PC-9 (cell line): ENCODE measurements at regions not wholly inside any gene's neighbourhood (a gene's known extent, or its start where the extent isn't known, plus 50 kb on each side); places are given as distances from the start of the nearest gene placed in this dataset.

Experiments
- BruUV-seq: library from RNA; stranded (reverse); fragments of 400-500 nt; replicated peaks from 2 replicates; lab custom pipeline; 2021; lab: Mats Ljungman, UMichigan
- CTCF ChIA-PET: fragments of 300-600 bp; sonication (Branson Sonifier 250); formaldehyde crosslinking; loops from one replicate; lab custom pipeline; 2022; ENCODE audit warnings: antibody characterized with exemption; lab: Charles Lee
- POLR2A ChIA-PET: fragments of 300-600 bp; sonication (Branson Sonifier 250); formaldehyde crosslinking; loops from one replicate; lab custom pipeline; 2022; ENCODE audit warnings: antibody characterized with exemption; ENCODE audit not compliant: unreplicated experiment; lab: Charles Lee
- DNase-seq, 2 experiments: peaks; one replicate each; pipeline versions ENCODE4 v3.0.0 to v3.0.0-alpha.2; 2015 to 2022; ENCODE audit warnings: mixed read lengths in 1 of 2
- H2AFZ ChIP-seq: fragments of 200-600 bp; sonication (generic); 2 replicates; pipeline ENCODE4 v1.8.1; 2017; ENCODE audit warnings: antibody characterized with exemption
- H3F3A ChIP-seq: fragments of 200-600 bp; sonication (generic); 2 replicates; pipeline ENCODE4 v1.8.1; 2017; ENCODE audit warnings: antibody characterized with exemption, mild to moderate bottlenecking, low read depth; ENCODE audit not compliant: insufficient read depth
- H3K27ac ChIP-seq: fragments of 200-600 bp; sonication (generic); 2 replicates; pipeline ENCODE4 v1.6.1; 2016; ENCODE audit warnings: mixed run types
- H3K27me3 ChIP-seq: fragments of 200-600 bp; sonication (generic); 2 replicates; pipeline ENCODE4 v1.6.1; 2016; ENCODE audit warnings: low read depth, mixed run types; ENCODE audit not compliant: insufficient read depth
- H3K36me3 ChIP-seq: fragments of 200-600 bp; sonication (generic); 2 replicates; pipeline ENCODE4 v1.6.1; 2016; ENCODE audit warnings: low read depth, mixed run types
- H3K4me1 ChIP-seq: fragments of 200-600 bp; sonication (generic); replicated peaks from 2 replicates; pipeline ENCODE4 v1.6.1; 2016; ENCODE audit warnings: mixed run types; ENCODE audit not compliant: insufficient read depth
- H3K4me2 ChIP-seq: fragments of 200-600 bp; sonication (generic); 2 replicates; pipeline ENCODE4 v1.6.1; 2017; ENCODE audit warnings: mixed run types
- H3K4me3 ChIP-seq: fragments of 200-600 bp; sonication (generic); 2 replicates; pipeline ENCODE4 v1.6.1; 2016; ENCODE audit warnings: mixed run types
- H3K79me2 ChIP-seq: fragments of 200-600 bp; sonication (generic); 2 replicates; pipeline ENCODE4 v1.6.1; 2017; ENCODE audit warnings: low read depth, mixed run types
- H3K9me2 ChIP-seq: fragments of 200-600 bp; sonication (generic); 2 replicates; pipeline ENCODE4 v1.8.1; 2017; ENCODE audit warnings: mild to moderate bottlenecking; ENCODE audit not compliant: insufficient read depth
- H3K9me3 ChIP-seq: fragments of 200-600 bp; sonication (generic); 2 replicates; pipeline ENCODE4 v1.8.1; 2016; ENCODE audit warnings: low read depth; ENCODE audit not compliant: insufficient read depth
- H4K20me1 ChIP-seq: fragments of 200-600 bp; sonication (generic); 2 replicates; pipeline ENCODE4 v1.8.1; 2017; ENCODE audit not compliant: insufficient read depth
- EZH2 ChIP-seq: fragments of 200-600 bp; sonication (generic); IDR thresholded peaks from 2 replicates; pipeline ENCODE4 v1.8.0; 2017; ENCODE audit warnings: antibody characterized with exemption, low read depth
- intact Hi-C: fragments of 100-400 bp; cut with micrococcal nuclease; formaldehyde crosslinking; loops from one replicate; pipeline ENCODE4 v1.10.0; 2022; ENCODE audit not compliant: unreplicated experiment
- TF ChIP-seq, protein P1 (sequence below): fragments of 200-600 bp; sonication (generic); conservative IDR thresholded peaks from 2 replicates; pipeline ENCODE4 v1.6.1; 2017; ENCODE audit warnings: mixed run types, antibody characterized with exemption, mild to moderate bottlenecking, moderate library complexity

GRCh38 chr13:55553701-55554100 is 1587.0 kb upstream of the PRR20A start:
- Histone ChIP-seq H3K36me3 (no peaks in the 10 kb centered on the region), H3K27ac (no peak overlapping the region), H3K79me2 (no peaks in the 10 kb centered on the region), H3K27me3 (no peaks in the 10 kb centered on the region), H3K9me2 (no peaks in the 10 kb centered on the region), H3K4me1 (no peaks in the 10 kb centered on the region), H4K20me1 (no peaks in the 10 kb centered on the region), H3F3A (no peaks in the 10 kb centered on the region), H3K4me2 (no peak overlapping the region), H3K9me3 (no peaks in the 10 kb centered on the region), H2AFZ (no peak overlapping the region), H3K4me3 (no peak overlapping the region)
- ChIA-PET POLR2A (no interaction called here), CTCF (no interaction called here)
- DNase-seq, result no peak
- no TSS peak for BruUV-seq
- TF ChIP-seq EZH2, result no peak
- TF ChIP-seq, protein P1, sequence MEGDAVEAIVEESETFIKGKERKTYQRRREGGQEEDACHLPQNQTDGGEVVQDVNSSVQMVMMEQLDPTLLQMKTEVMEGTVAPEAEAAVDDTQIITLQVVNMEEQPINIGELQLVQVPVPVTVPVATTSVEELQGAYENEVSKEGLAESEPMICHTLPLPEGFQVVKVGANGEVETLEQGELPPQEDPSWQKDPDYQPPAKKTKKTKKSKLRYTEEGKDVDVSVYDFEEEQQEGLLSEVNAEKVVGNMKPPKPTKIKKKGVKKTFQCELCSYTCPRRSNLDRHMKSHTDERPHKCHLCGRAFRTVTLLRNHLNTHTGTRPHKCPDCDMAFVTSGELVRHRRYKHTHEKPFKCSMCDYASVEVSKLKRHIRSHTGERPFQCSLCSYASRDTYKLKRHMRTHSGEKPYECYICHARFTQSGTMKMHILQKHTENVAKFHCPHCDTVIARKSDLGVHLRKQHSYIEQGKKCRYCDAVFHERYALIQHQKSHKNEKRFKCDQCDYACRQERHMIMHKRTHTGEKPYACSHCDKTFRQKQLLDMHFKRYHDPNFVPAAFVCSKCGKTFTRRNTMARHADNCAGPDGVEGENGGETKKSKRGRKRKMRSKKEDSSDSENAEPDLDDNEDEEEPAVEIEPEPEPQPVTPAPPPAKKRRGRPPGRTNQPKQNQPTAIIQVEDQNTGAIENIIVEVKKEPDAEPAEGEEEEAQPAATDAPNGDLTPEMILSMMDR, result no peak
- intact Hi-C loops, result no loop called here

DNA sequence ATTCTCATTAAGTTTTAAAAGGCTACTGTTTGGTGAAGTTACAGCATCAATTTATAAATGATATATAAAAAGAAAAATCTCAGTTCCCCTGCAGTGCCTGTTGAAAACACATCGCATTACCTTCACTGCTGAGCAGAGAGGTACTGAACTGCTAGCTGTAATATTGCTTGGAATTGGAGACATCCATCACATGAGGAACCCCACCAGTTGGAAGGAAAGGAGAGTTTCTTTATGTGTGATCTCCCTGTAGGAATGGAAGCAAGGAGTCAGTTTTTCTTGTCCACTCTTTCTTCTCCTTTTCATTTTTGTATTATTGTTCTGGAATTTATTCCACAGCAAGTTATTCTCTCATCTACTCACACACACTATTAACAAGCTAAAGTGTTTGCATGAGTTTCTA is 1586.0 kb upstream of the PRR20A start:
- no peak for TF ChIP-seq EZH2
- TF ChIP-seq, protein P1, result no peak
- no peaks in the 10 kb centered on the region for H3K79me2 ChIP-seq
- H3K9me2 ChIP-seq, result no peaks in the 10 kb centered on the region
- no peaks in the 10 kb centered on the region for H3K4me1 ChIP-seq
- no TSS peak for BruUV-seq
- intact Hi-C loops, result no loop called here
- CTCF ChIA-PET, result no interaction called here
- no peak for DNase-seq
- no peaks in the 10 kb centered on the region for H3K9me3 ChIP-seq
- H3F3A ChIP-seq, result no peaks in the 10 kb centered on the region
- no peaks in the 10 kb centered on the region for H3K36me3 ChIP-seq
- H3K4me2 ChIP-seq, result no peak overlapping the region
- H3K27me3 ChIP-seq, result no peaks in the 10 kb centered on the region
- no peak overlapping the region for H2AFZ ChIP-seq
- H3K4me3 ChIP-seq, result no peak overlapping the region
- POLR2A ChIA-PET, result no interaction called here
- no peaks in the 10 kb centered on the region for H4K20me1 ChIP-seq
- H3K27ac ChIP-seq, result no peak overlapping the region

- no peak overlapping the region for H3K27ac ChIP-seq
- H3K4me1 ChIP-seq, result no peaks in the 10 kb centered on the region
- BruUV-seq, result no TSS peak
- H3K4me3 ChIP-seq, result no peak overlapping the region
- no peaks in the 10 kb centered on the region for H3F3A ChIP-seq
- H3K27me3 ChIP-seq, result no peaks in the 10 kb centered on the region
- intact Hi-C loops, result no loop called here
- DNase-seq, result no peak
- no peaks in the 10 kb centered on the region for H4K20me1 ChIP-seq
- TF ChIP-seq, protein P1, result no peak
- no peak for TF ChIP-seq EZH2
- no peaks in the 10 kb centered on the region for H3K79me2 ChIP-seq
- no peaks in the 10 kb centered on the region for H3K36me3 ChIP-seq
- no peaks in the 10 kb centered on the region for H3K9me2 ChIP-seq
- no peaks in the 10 kb centered on the region for H3K9me3 ChIP-seq
- ChIA-PET POLR2A (no interaction called here), CTCF (no interaction called here)
- no peak overlapping the region for H3K4me2 ChIP-seq
- H2AFZ ChIP-seq, result no peak overlapping the region
Measured at GRCh38 chr13:55560331-55560730, 1580.4 kb upstream of the PRR20A start.
